Iris pigment epithelial cell (primary cell): ENCODE measurements at regions not wholly inside any gene's neighbourhood (a gene's known extent, or its start where the extent isn't known, plus 50 kb on each side); places are given as distances from the start of the nearest gene placed in this dataset.

Experiments used
- DNase-seq: peaks from one replicate; pipeline ENCODE4 v3.0.0-alpha.2; 2011; ENCODE audit warnings: low read depth

- DNase-seq: no peak
Observed at GRCh38 chr3:73697020-73697419, 72.3 kb upstream of the PDZRN3 start.

GRCh38 chr3:73695841-73696240, 71.1 kb upstream of the PDZRN3 start:
- no peak for DNase-seq

DNA sequence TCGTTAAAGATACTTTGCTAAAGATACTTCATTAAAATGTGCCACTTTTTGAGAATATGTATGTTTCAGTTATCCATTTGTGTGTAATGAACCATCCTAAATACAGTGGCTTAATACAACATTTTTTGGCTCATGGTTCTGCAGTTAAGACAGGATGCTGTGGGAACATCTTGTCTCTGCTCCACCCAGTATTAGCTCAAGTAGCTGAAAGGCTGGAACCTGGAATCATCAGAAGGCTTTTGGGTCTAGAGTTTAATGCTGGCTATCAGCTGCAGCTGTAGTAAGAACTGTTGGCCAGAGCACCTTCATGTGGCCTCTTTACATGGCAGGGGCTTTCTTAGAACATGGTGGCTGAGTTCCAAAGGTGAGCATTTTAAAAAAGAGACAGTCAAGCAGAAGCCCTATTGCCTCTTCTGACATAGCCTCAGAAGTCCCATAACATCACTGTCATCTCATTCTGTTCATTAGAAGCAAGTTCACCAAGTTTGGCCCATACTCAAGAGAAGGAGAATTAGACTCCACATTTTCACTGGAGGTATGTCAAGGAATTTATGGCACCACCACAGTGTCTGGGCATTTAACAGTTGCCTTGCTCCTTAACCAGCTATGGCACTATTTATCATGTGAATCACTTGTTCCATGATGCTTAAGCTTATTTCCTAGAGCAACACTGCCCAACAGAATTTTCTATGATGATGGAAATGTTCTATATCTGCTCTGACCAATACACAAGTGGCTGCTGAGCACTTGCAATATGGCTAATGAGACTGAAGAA, 70.4 kb upstream of the PDZRN3 start:
- no peak for DNase-seq

DNA sequence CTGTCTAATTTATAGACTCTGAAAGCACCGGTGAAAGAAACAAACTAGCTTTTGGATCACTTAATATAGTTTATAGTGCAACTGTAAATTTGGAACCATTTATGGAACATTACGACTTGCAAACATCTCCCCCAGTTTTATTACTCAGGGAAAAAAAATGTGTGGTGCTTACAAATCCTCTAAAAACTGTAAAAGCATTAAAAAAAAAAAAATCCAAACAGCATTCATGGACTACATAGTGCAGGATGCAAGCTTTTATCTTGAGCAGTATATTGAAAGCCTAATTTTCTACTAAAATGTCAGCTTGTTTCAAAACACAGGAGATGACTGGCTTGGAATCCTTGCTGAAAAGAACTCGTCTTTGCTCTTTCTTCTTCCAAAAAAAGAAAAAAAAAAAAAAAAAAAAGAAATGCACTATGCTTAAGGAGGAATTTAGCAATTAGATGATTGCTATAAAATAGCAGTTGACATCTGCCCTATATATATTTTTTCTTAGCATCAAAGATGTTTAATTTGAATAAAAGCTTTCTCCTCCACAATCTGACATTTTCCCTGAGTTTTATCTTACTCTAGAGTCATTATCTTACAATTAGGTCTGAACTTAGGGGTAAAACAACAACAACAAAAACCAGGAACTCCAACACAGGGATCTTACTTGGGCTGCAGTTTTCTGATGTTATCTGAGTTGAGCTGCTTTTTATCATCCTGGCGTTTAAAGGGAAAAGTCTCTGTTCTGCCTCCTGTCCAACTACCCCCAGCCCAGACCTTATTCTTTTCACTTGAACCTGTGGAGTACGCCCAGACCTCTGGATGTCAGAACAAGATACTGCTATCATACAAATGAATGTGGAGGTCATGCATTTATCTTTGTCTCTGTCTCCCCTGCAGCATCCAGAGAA, 62.6 kb upstream of the PDZRN3 start:
- DNase-seq: no peak

DNA sequence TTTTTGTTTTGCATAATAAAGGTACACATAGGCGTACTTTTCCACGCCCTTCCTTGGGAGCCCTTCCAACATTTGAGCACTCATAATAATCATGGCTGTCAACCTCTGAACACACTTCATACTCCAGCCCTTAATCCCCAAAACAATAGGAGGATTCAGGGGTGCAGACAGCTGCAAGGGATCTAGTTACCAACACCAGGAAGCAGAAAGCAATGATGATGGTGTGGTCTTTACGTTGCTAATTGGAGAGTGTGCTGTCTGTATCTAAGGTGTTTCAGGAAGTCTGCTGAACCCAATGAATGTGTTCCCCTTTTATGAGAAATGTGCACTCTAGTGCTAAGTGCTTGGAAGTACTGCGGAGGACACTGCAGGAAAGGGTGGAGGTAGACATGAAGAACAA, 60.3 kb upstream of the PDZRN3 start:
- no peak for DNase-seq

DNA sequence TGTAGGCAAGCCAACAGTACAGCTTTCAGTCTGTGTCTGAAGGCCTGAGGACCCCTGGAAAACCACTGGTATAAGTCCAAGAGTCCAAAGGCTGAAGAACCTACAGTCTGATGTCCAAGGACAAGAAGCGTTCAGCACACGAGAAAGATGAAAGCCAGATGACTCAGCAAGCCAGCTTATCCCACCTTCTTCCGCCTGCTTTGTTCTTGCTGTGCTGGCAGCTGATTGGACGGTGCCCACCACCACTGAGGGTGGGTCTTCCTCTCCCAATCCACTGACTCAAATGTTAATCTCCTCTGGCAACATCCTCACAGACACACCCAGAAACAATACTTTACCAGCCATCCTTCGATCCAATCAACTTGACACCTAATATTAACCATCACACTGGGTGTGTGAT, 59.0 kb upstream of the PDZRN3 start:
- no peak for DNase-seq

GRCh38 chr3:73681610-73682009, 56.9 kb upstream of the PDZRN3 start:
- peak; percentile 55 for DNase-seq

DNA sequence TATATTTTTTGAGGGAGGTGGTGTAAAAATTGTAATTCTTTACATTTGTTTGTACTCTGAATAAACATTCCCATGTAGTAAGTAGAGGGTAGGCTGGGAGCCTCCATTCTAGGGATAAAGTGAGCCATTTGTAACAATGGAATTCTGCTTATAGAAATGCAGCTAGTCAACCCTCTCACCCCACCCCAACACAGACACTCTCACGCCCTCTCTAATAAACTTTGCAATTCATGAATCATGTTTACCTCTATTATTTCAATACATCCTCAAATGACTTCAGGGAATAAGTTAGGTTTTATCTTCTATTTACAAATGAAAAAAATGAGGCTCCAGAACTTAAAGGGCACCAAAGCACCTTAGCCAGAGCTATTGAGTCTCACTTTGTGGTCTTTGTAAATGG, 56.5 kb upstream of the PDZRN3 start:
- no peak for DNase-seq

GRCh38 chr3:73680391-73681095, 55.8 kb upstream of the PDZRN3 start:
- DNase-seq: no peak

DNA sequence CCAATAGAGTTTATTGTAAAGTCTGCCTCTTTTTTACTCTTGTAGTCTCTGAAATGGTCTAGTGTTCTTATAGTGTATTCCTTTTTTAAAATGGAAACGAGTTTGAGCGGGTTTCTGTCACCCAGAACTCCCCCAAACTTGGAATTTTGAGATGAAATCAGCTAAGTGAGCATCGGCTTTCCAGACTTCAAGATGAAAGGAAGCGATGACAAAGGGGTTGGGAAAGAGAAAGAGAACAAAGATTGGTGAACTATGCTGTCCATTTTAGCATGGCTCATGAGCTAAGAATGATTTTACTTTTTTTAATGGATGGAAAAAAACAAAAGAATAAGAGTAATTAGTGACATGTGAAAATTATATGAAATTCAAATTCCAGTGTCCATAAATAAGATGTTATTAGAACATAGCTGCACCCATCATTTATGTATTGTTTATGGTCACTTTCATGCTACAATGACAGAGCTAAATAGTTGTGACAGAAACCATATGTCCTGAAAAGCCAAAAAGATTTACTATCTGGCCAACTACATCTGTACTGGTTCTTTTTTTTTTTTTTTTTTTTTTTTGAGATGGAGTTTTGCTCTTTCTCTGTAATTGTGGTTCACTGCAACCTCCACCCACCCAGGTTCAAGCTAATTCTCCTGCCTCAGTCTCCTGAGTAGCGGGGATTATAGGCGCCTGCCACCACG, 52.7 kb upstream of the PDZRN3 start:
- DNase-seq: no peak
